Left renal pelvis (tissue), 4 donors: ENCODE measurements at regions not wholly inside any gene's neighbourhood (a gene's known extent, or its start where the extent isn't known, plus 50 kb on each side); places are given as distances from the start of the nearest gene placed in this dataset.

Experiments used
- DNase-seq, 4 donors: peaks; one replicate each; pipeline ENCODE4 v3.0.0-alpha.2; 2013; ENCODE audit warnings: low read depth in 4 of 4, low spot score in 3 of 4

GRCh38 chr1:201678264-201679101 is 139.6 kb downstream of the NAV1 start:
- DNase-seq = no peak

- no peak for DNase-seq
Measured at GRCh38 chr1:201681375-201681774, 142.4 kb downstream of the NAV1 start.

GRCh38 chr1:201682964-201683363 is 144.0 kb downstream of the NAV1 start:
- DNase-seq = no peak

GRCh38 chr1:201683397-201683796 is 144.5 kb downstream of the NAV1 start:
- DNase-seq = no peak

GRCh38 chr1:201685485-201685884 is 143.5 kb upstream of the IPO9 start:
- DNase-seq = no peak

- no peak for DNase-seq
Measured at GRCh38 chr1:201686714-201687455, 142.1 kb upstream of the IPO9 start.

GRCh38 chr1:201688514-201688913 is 140.4 kb upstream of the IPO9 start:
- DNase-seq = no peak

- DNase-seq = no peak
Measured at GRCh38 chr1:201689647-201690046, 139.3 kb upstream of the IPO9 start.

GRCh38 chr1:201690528-201690927 is 138.4 kb upstream of the IPO9 start:
- DNase-seq = no peak

- DNase-seq = no peak
Measured at GRCh38 chr1:201691716-201692554, 137.0 kb upstream of the IPO9 start.

GRCh38 chr1:201692555-201693394 is 136.2 kb upstream of the IPO9 start:
- no peak for DNase-seq

- no peak for DNase-seq
Measured at GRCh38 chr1:201693890-201694607, 134.9 kb upstream of the IPO9 start.

- no peak for DNase-seq
Measured at GRCh38 chr1:201694608-201695335, 134.2 kb upstream of the IPO9 start.

GRCh38 chr1:201695607-201696006 is 133.3 kb upstream of the IPO9 start:
- no peak for DNase-seq

GRCh38 chr1:201696217-201696761 is 132.7 kb upstream of the IPO9 start:
- DNase-seq = no peak

- no peak for DNase-seq
Measured at GRCh38 chr1:201697174-201697573, 131.8 kb upstream of the IPO9 start.

- DNase-seq = no peak
Measured at GRCh38 chr1:201701831-201702230, 127.1 kb upstream of the IPO9 start.

GRCh38 chr1:201702936-201703335 is 126.0 kb upstream of the IPO9 start:
- no peak for DNase-seq
